D341Med (cell line): ENCODE measurements at regions not wholly inside any gene's neighbourhood (a gene's known extent, or its start where the extent isn't known, plus 50 kb on each side); places are given as distances from the start of the nearest gene placed in this dataset.
"Not testable (repeated sequence)": the region's sequence is repeated elsewhere in the genome, so short reads cannot be mapped to it uniquely, and the experiment has no call there.

Experiments
- DNase-seq: peaks from one replicate; pipeline ENCODE4 v3.0.0; 2012; ENCODE audit warnings: low spot score

- DNase-seq = no peak
Measured at GRCh38 chr15:58297639-58298038, 134.2 kb upstream of the LIPC start.

- DNase-seq = no peak
Measured at GRCh38 chr15:58298879-58299850, 132.6 kb upstream of the LIPC start.

- no peak for DNase-seq
Measured at GRCh38 chr15:58302832-58303231, 129.0 kb upstream of the LIPC start.

- DNase-seq = no peak
Measured at GRCh38 chr15:58303236-58303635, 128.6 kb upstream of the LIPC start.

- DNase-seq = no peak
Measured at GRCh38 chr15:58306591-58307312, 125.0 kb upstream of the LIPC start.

GRCh38 chr15:58307313-58307961 lies 124.4 kb upstream of the LIPC start:
- peak; percentile 50 for DNase-seq

- DNase-seq = no peak
Measured at GRCh38 chr15:58308742-58309355, 122.9 kb upstream of the LIPC start.

- no peak for DNase-seq
Measured at GRCh38 chr15:58309963-58310928, 121.5 kb upstream of the LIPC start.

- no peak for DNase-seq
Measured at GRCh38 chr15:58311556-58311955, 120.2 kb upstream of the LIPC start.

- no peak for DNase-seq
Measured at GRCh38 chr15:58312031-58312430, 119.8 kb upstream of the LIPC start.

GRCh38 chr15:58313304-58313703 lies 118.5 kb upstream of the LIPC start:
- DNase-seq = no peak

- DNase-seq = no peak
Measured at GRCh38 chr15:58313810-58314592, 117.8 kb upstream of the LIPC start.

- no peak for DNase-seq
Measured at GRCh38 chr15:58314593-58315216, 117.1 kb upstream of the LIPC start.

GRCh38 chr15:58318517-58318916 lies 113.3 kb upstream of the LIPC start:
- no peak for DNase-seq

- no peak for DNase-seq
Measured at GRCh38 chr15:58321034-58321433, 110.8 kb upstream of the LIPC start.

GRCh38 chr15:58322253-58322652 lies 109.5 kb upstream of the LIPC start:
- no peak for DNase-seq

GRCh38 chr15:58323321-58323720 lies 108.5 kb upstream of the LIPC start:
- DNase-seq = not testable (repeated sequence)

GRCh38 chr15:58324533-58324932 lies 107.3 kb upstream of the LIPC start:
- no peak for DNase-seq

- DNase-seq = no peak
Measured at GRCh38 chr15:58327958-58328357, 103.8 kb upstream of the LIPC start.

- DNase-seq = no peak
Measured at GRCh38 chr15:58329211-58329610, 102.6 kb upstream of the LIPC start.
